GM23338 (cell line): ENCODE measurements at regions not wholly inside any gene's neighbourhood (a gene's known extent, or its start where the extent isn't known, plus 50 kb on each side); places are given as distances from the start of the nearest gene placed in this dataset.

Source experiments
- CTCF ChIP-seq, 2 experiments: fragments of 200-600 bp in 1 of 2; sonication (generic) in 1 of 2; conservative IDR thresholded peaks; 2 replicates each; pipeline versions ENCODE4 v1.5.1 to v1.6.1; 2016 to 2017; ENCODE audit warnings: antibody characterized with exemption in 2 of 2, low read depth in 2 of 2, mild to moderate bottlenecking in 2 of 2, moderate library complexity in 1 of 2
- ETS1 ChIP-seq: IDR thresholded peaks from 2 replicates; pipeline ENCODE4 v1.6.1; 2016; ENCODE audit warnings: antibody characterized with exemption
- EZH2 ChIP-seq: fragments of 200-600 bp; sonication (generic); IDR thresholded peaks from one replicate; pipeline ENCODE4 v1.8.0; 2017; ENCODE audit warnings: antibody characterized with exemption, mild to moderate bottlenecking, low read depth; ENCODE audit not compliant: unreplicated experiment
- JUNB ChIP-seq: IDR thresholded peaks from one replicate; pipeline ENCODE4 v1.6.1; 2016; ENCODE audit warnings: antibody characterized with exemption; ENCODE audit not compliant: unreplicated experiment
- NANOG ChIP-seq: IDR thresholded peaks from 2 replicates; pipeline ENCODE4 v1.6.1; 2016; ENCODE audit warnings: antibody characterized with exemption, borderline replicate concordance
- POLR2AphosphoS5 ChIP-seq: IDR thresholded peaks from 2 replicates; pipeline ENCODE4 v1.6.1; 2016; ENCODE audit warnings: antibody characterized with exemption, low read depth
- ZNF331 ChIP-seq: fragments of 250-450 bp; sonication (Bioruptor Pico); IDR thresholded peaks from 2 replicates; pipeline ENCODE4 v1.5.0; 2020; ENCODE audit warnings: low read depth, mild to moderate bottlenecking, moderate library complexity
- ZNF462 ChIP-seq: fragments of 250-450 bp; sonication (Bioruptor Pico); IDR thresholded peaks from 2 replicates; pipeline ENCODE4 v1.5.0; 2020; ENCODE audit warnings: mild to moderate bottlenecking, moderate library complexity

GRCh38 chr6:25002326-25003091 lies 66.7 kb upstream of the RIPOR2 start (continued):
- TF ChIP-seq ZNF462 (CRISPR knock-in tag) = no peak
- TF ChIP-seq CTCF (conservative IDR thresholded peaks at IDR 0.05; ENCODE audit: low read depth in 2 of 2) = no peak
- no peak for TF ChIP-seq ETS1
- TF ChIP-seq ZNF331 = no peak
- TF ChIP-seq NANOG = no peak
- no peak for TF ChIP-seq POLR2AphosphoS5
- TF ChIP-seq JUNB = no peak
- no peak for TF ChIP-seq EZH2
